ENCODE measurements at regions not wholly inside any gene's neighbourhood (a gene's known extent, or its start where the extent isn't known, plus 50 kb on each side); places are given as distances from the start of the nearest gene placed in this dataset.

DNA sequence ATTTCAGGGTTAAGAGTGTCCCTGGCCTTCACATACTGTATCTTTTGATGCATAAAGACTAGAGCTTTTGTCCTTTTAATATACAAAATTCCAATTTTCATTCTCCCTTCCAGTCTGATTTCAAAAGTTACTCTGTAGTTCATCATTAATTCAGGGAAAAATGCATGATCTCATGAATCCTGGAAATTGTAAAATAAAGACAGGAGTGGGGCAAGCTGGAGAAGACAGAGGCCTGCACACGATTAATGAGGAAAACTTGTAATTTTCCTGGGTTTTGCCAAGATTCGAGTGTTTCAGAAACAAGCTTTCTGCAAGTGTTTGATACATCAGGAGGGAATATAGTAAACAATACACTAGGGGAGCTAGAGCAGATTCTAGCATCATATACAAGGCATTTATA, 947.9 kb downstream of the FAT4 start:
- DNase-seq = no peak

GRCh38 chr4:126264839-126265238, 950.1 kb downstream of the FAT4 start:
- DNase-seq = no peak

DNA sequence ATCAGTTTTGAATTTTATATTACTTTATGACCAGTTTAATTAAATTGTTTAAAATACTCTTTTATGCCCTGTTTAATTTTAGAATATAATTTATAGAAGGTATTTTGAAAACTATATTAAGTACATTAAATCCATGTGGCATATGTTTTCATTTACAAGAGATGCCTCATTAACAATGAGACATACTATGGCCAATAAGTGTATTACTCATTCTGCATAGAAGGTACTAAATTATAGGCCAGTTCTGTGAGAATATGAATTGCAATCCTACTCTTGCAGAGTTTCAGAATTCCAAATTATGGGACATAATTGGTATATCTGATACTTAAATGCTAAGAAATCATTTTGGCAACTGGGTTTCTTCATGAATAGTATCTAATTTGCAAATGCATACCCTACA, 951.1 kb downstream of the FAT4 start:
- DNase-seq = no peak

DNA sequence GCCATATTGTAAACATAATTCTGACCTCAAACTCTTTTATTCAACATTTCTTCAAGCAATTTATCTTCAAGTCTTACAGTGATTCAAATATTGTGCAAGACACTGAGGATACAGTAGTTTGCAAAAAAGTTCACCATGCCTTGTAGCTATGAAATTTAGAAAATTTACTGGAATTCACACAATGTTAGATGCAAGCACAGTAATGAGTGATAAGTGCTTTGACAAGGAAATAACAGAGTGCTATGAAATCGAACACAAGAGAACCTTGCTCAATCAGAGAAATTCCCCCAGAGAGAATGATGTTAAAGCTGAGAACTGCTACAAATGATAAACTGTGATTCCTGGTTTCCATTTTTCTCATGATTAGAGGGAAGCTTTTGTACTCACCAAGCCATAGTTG, 952.9 kb downstream of the FAT4 start:
- DNase-seq = no peak

DNA sequence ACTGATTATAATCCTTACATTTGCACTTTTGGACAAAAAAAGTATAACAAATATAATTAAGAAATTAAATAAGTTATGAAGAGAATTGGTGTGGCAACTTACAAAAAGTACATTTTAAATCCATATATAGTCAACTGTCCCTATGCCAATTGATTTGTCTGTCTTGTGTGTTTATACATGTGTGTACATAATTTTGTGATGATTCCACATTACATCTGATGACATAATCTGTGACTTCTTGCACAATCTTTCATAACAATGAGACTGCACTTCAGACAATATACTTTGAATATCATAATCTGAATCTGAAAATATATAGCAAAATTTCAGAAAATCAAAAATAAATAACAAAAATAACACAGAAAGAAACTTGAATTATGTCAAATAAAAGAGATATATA, 953.4 kb downstream of the FAT4 start:
- no peak for DNase-seq

- no peak for DNase-seq
Observed at GRCh38 chr4:126269106-126269505, 954.4 kb downstream of the FAT4 start.

DNA sequence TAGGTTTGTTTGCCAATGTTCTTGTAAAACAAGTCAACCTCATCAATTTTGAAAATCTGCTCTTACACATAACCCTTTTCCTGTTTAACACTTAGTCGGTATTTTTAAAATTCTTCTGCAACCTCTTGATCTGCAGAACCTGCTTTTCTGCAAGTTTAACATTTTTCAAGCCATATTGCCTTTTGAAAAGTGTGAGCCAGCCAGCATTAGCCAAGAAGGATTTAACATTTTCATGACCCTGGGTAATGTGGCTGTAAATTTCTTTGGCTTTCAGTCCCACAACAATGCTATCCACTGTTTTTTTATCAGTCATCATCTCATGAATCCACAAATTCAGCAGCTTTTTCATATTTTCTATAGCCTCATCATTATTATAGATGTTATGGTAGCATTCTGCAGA, 956.5 kb downstream of the FAT4 start:
- no peak for DNase-seq

GRCh38 chr4:126273746-126274145, 959.0 kb downstream of the FAT4 start:
- DNase-seq = no peak

- DNase-seq = no peak
Observed at GRCh38 chr4:126291886-126292285, 977.1 kb downstream of the FAT4 start.

DNA sequence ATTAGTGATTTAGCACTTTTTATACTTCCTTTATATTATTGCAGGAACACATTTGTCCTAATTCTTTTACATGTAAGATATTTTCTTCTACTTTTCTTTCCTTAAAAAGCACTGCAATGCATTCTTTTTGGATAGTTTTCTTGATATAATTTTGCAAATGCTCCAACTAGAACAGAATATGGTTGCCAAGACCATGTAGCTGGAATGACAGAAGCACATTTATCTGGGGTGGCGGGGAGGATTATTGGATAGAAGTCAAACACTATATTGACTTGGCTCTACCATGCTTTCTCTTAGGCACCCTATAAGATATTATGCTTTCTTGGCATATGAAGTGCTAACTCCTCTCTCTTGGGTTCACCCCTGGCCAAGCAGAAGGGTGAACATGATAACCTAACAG, 983.5 kb downstream of the FAT4 start:
- no peak for DNase-seq

GRCh38 chr4:126306152-126306869, 991.6 kb downstream of the FAT4 start:
- DNase-seq = no peak

DNA sequence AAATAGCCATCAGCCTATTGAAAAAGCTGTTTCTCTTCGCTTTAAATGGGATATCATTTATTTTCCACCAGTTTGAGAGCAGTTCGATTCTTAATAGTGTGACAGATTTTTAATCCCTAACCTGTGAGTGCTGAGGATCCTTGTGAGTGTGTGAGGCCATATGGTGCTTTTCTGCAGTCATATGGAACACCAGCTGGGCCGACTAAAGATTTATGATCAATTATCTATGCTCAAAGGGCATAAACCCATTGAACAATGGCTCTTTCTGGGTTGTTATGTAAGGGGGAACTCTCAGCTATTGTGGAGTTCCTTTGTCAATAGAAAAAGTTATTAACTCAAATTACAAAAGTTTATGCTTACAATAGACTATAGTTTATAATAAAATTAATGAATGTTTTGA, 1003.6 kb downstream of the FAT4 start:
- no peak for DNase-seq

DNA sequence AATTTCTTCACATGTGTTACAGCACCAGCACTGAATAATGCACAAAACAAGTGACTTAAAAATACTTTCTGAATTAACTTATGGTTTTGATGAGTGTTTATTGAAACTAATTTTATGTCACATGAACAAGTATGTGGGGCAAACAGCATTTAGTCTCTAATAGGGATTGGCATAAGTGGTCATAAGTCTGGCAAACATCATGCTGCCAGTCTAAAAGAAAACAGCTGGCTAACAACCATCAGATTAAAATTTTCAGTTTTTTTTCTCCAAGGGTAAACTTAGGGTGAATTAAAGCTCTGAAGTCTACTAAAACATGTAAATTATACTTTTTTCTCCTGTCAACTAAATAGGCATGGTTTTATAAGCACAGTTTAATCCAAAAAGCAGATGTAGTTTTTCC, 1014.2 kb downstream of the FAT4 start:
- no peak for DNase-seq

GRCh38 chr4:126338548-126338947, 1023.8 kb downstream of the FAT4 start:
- no peak for DNase-seq

- DNase-seq = no peak
Observed at GRCh38 chr4:126341927-126342326, 1027.2 kb downstream of the FAT4 start.

DNA sequence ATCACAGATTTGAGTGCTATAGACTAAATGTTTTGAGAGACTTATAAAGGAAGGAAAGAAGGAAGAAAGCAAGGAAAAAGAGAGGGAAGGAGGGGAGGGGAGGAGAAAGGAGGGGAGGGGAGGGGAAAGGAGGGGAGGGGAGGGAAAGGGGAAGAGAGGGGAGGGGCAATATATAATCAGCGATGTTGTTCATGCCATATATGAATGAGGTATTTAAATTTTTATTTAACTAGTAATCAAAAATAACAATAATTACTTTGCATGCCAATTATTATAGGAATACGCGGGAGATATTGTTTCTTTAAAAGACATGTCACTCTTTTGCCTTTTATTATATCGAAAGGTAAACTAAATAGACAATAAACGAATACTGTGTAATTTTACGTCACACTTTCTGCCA, 1029.7 kb downstream of the FAT4 start:
- DNase-seq = no peak

- no peak for DNase-seq
Observed at GRCh38 chr4:126346654-126347053, 1031.9 kb downstream of the FAT4 start.

DNA sequence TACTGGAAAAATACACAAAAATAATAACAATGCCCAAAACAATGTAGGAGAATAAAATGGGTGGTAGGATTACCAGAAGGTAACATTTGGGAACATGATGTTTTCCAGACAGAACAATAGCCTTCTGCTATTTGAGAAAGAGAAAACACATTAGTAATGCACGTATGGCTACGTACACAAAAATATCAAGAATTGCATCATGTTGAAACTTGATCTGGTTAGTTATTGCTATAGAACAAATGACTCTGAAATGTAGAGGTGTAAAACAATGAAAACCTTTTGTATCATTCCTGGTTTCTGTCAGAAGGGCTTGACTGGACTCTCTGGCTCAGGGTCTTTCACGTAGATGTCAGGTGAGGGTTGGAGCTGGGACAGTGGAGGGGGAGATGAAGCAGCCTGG, 1040.0 kb downstream of the FAT4 start:
- no peak for DNase-seq

DNA sequence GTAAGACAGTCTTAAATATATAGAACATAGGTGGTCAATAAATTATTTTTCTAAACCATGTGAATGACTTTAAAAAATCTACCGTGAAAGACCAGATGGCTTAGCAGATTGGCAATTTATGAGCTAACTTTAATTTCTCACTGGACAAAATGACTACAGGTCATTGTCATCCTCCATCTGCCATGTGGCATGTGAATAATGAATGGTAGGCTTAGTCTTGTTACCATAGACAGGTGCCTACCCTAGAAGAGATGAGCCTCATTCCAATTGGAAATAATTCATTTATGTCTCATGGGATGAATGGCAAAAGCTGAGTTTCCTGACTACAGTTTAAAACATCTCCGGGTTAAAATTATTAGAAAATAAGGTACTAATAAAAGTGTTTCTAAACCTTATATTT, 1043.3 kb downstream of the FAT4 start:
- DNase-seq = no peak

DNA sequence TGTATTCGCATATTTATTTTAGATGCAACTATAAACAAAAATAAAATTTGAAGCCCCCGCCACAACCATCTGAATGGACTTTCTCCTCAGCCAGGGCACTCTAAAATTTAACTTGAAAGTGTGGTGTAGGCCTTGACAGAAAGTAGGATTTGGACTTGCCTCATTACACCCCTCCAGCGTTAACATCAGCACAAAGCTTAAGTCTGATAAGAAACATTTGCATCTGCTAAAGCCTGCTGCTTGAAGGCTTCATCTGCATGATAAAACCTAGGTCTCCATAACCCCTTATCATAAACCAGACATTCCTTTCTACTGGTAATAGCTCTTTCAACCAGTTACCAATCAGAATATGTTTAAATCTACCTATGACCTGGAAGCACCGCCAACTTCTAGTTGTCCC, 1046.5 kb downstream of the FAT4 start:
- DNase-seq = no peak

DNA sequence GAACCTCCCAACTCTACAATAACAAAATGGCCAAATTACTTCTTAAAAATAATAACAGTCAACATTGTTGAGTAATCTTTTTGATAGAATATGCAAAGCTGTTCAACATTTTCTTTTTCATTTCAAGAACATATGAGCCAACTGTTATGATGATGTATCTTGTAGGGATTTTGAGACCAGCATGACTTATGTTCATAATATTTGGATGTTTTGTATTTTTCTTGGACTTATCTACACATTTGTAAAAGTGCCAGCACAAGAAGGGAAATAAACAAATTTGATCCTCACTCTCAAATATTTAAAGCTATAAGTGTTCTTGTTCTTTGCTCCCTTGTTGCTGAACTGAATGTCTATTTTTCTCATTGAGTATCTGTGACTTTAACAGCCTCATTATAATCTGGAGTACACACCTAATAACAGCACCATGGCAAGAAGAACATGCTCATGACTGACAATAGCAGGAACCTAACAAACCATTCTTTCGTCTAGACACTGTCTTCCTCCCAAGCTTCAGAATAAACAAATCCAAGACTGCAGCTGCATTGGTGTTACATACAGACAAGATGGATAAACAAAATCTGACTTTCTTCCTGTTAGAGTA, 1049.7 kb downstream of the FAT4 start:
- DNase-seq = no peak

DNA sequence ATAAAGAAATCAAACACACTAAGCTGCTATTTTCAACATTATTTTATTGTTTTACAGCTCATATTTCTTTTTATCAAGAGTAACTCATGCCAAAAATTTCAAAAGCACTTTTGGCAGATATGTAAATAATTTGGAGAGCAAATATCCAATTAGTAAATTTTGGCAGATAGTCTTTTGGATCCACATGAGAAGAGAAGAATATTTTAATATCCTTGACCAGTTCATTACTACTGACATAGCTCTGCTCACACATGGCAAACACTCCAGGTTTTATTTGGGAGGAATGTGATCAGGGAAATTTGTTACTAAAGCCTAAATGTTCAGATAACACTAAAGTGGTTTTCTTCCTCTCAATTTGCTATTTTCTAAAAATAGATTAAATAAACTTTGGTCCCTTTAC, 1054.3 kb downstream of the FAT4 start:
- DNase-seq = no peak

DNA sequence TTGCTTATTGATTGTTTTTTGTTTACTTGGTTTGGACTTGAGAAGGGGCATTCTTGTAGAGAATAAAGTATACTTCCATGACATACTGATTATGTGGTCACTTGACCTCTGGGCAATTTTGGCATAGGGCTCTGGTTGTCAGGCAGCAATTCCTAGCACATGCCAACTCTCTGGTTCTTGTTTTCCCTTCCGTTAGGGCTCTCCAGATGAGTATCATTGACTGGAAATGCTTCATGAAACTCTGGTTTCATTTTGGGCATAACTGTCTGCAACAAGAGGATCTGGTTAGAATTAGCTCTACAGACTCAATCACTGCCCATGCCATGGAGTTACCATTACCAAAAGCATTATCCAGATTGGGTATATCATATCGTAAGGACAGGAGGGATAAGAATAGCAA, 1057.9 kb downstream of the FAT4 start:
- no peak for DNase-seq

- no peak for DNase-seq
Observed at GRCh38 chr4:126375462-126376054, 1060.8 kb downstream of the FAT4 start.

- DNase-seq = no peak
Observed at GRCh38 chr4:126385954-126386353, 1071.2 kb downstream of the FAT4 start.
